Fibroblast of villous mesenchyme (primary cell): ENCODE measurements at regions not wholly inside any gene's neighbourhood (a gene's known extent, or its start where the extent isn't known, plus 50 kb on each side); places are given as distances from the start of the nearest gene placed in this dataset.

Source experiments
- DNase-seq: peaks from one replicate; pipeline ENCODE4 v3.0.0-alpha.2; 2010; ENCODE audit warnings: low read depth
- H3K4me3 ChIP-seq: 2 replicates; pipeline ENCODE4 v1.5.1; 2011; ENCODE audit warnings: low read depth, mild to moderate bottlenecking, low read length
- CTCF ChIP-seq: IDR thresholded peaks from 2 replicates; pipeline ENCODE4 v1.5.1; 2012; ENCODE audit warnings: low read depth, mild to moderate bottlenecking, low read length; ENCODE audit not compliant: insufficient read depth

GRCh38 chr4:106690487-106690886, 321.9 kb upstream of the GIMD1 start:
- DNase-seq: peak; percentile 21
- no peak for TF ChIP-seq CTCF

GRCh38 chr4:106687026-106687425, 318.4 kb upstream of the GIMD1 start:
- no peak overlapping the region for H3K4me3 ChIP-seq
- no peak for TF ChIP-seq CTCF
- peak; percentile 29 for DNase-seq

More at GRCh38 chr4:106690487-106690886, 321.9 kb upstream of the GIMD1 start:
- H3K4me3 ChIP-seq: no peak overlapping the region

- no peak for DNase-seq
- no peak for TF ChIP-seq CTCF
- H3K4me3 ChIP-seq: no peak overlapping the region
These were observed 312.9 kb upstream of the GIMD1 start for GRCh38 chr4:106681381-106681921.

GRCh38 chr4:106679063-106679462, 310.5 kb upstream of the GIMD1 start:
- no peak for DNase-seq
- no peak overlapping the region for H3K4me3 ChIP-seq
- no peak for TF ChIP-seq CTCF

- DNase-seq: no peak
- no peak for TF ChIP-seq CTCF
- no peak overlapping the region for H3K4me3 ChIP-seq
These were observed 308.6 kb upstream of the GIMD1 start for GRCh38 chr4:106677213-106677612.

- DNase-seq: peak; percentile 96
These were observed 307.8 kb upstream of the GIMD1 start for GRCh38 chr4:106676173-106676921.

More at GRCh38 chr4:106676173-106676921, 307.8 kb upstream of the GIMD1 start:
- peak overlapping the region; percentile 3 for H3K4me3 ChIP-seq
- TF ChIP-seq CTCF: no peak
